Mucosa of stomach (tissue), 1 donor: ENCODE measurements at regions not wholly inside any gene's neighbourhood (a gene's known extent, or its start where the extent isn't known, plus 50 kb on each side); places are given as distances from the start of the nearest gene placed in this dataset.

Source experiments
- H3K27me3 ChIP-seq: one replicate; pipeline ENCODE4 v1.7.0; 2013; ENCODE audit warnings: mild to moderate bottlenecking, low read length; ENCODE audit not compliant: control insufficient read depth, insufficient read depth
- H3K36me3 ChIP-seq: one replicate; pipeline ENCODE4 v1.7.0; 2013; ENCODE audit warnings: low read length; ENCODE audit not compliant: control insufficient read depth, insufficient read depth
- H3K4me1 ChIP-seq: one replicate; pipeline ENCODE4 v1.7.0; 2013; ENCODE audit warnings: mild to moderate bottlenecking, low read length; ENCODE audit not compliant: control insufficient read depth, insufficient read depth
- H3K4me3 ChIP-seq: one replicate; pipeline ENCODE4 v1.7.0; 2013; ENCODE audit warnings: low read length
- H3K9ac ChIP-seq: one replicate; pipeline ENCODE4 v1.7.0; 2013; ENCODE audit warnings: mild to moderate bottlenecking, low read length, moderate library complexity
- H3K9me3 ChIP-seq: one replicate; pipeline ENCODE4 v1.7.0; 2013; ENCODE audit warnings: mild to moderate bottlenecking, low read length, moderate library complexity; ENCODE audit not compliant: control insufficient read depth
- donor health status: Pancreatic carcinoma.

- H3K4me3 ChIP-seq = no peak overlapping the region
- H3K9ac ChIP-seq = no peak overlapping the region
- H3K4me1 ChIP-seq = no peaks in the 10 kb centered on the region
Measured at GRCh38 chr11:21897752-21898151, 295.1 kb upstream of the ANO5 start.

GRCh38 chr11:21908211-21908610 is 284.7 kb upstream of the ANO5 start:
- H3K4me3 ChIP-seq = no peak overlapping the region
- peaks cover 11% of the 10 kb centered on the region for H3K4me1 ChIP-seq
- no peaks in the 10 kb centered on the region for H3K27me3 ChIP-seq
- no peaks in the 10 kb centered on the region for H3K9me3 ChIP-seq
- no peaks in the 10 kb centered on the region for H3K36me3 ChIP-seq
- no peak overlapping the region for H3K9ac ChIP-seq

More at GRCh38 chr11:21897752-21898151, 295.1 kb upstream of the ANO5 start:
- H3K27me3 ChIP-seq = no peaks in the 10 kb centered on the region
- no peaks in the 10 kb centered on the region for H3K36me3 ChIP-seq
- H3K9me3 ChIP-seq = no peaks in the 10 kb centered on the region

GRCh38 chr11:21909145-21909544 is 283.7 kb upstream of the ANO5 start:
- Histone ChIP-seq H3K9me3 (no peaks in the 10 kb centered on the region), H3K4me3 (no peak overlapping the region), H3K9ac (no peak overlapping the region), H3K27me3 (no peaks in the 10 kb centered on the region), H3K36me3 (no peaks in the 10 kb centered on the region), H3K4me1 (peaks cover 11% of the 10 kb centered on the region)

- no peaks in the 10 kb centered on the region for H3K36me3 ChIP-seq
- peaks cover 11% of the 10 kb centered on the region for H3K4me1 ChIP-seq
- H3K27me3 ChIP-seq = no peaks in the 10 kb centered on the region
- H3K9me3 ChIP-seq = no peaks in the 10 kb centered on the region
- H3K4me3 ChIP-seq = no peak overlapping the region
- no peak overlapping the region for H3K9ac ChIP-seq
Measured at GRCh38 chr11:21911061-21911460, 281.8 kb upstream of the ANO5 start.

GRCh38 chr11:21912285-21912684 is 280.6 kb upstream of the ANO5 start:
- H3K27me3 ChIP-seq = no peaks in the 10 kb centered on the region
- H3K36me3 ChIP-seq = no peaks in the 10 kb centered on the region
- no peak overlapping the region for H3K9ac ChIP-seq
- peaks cover 11% of the 10 kb centered on the region for H3K4me1 ChIP-seq
- H3K4me3 ChIP-seq = no peak overlapping the region
- no peaks in the 10 kb centered on the region for H3K9me3 ChIP-seq

GRCh38 chr11:21921151-21921550 is 271.7 kb upstream of the ANO5 start:
- Histone ChIP-seq H3K4me1 (no peaks in the 10 kb centered on the region), H3K9ac (no peak overlapping the region), H3K36me3 (no peaks in the 10 kb centered on the region), H3K27me3 (no peaks in the 10 kb centered on the region), H3K4me3 (no peak overlapping the region), H3K9me3 (no peaks in the 10 kb centered on the region)

GRCh38 chr11:21924262-21924661 is 268.6 kb upstream of the ANO5 start:
- no peaks in the 10 kb centered on the region for H3K36me3 ChIP-seq
- H3K4me3 ChIP-seq = no peak overlapping the region

GRCh38 chr11:21927628-21928027 is 265.3 kb upstream of the ANO5 start:
- no peaks in the 10 kb centered on the region for H3K9me3 ChIP-seq
- H3K9ac ChIP-seq = no peak overlapping the region
- H3K36me3 ChIP-seq = no peaks in the 10 kb centered on the region
- H3K27me3 ChIP-seq = no peaks in the 10 kb centered on the region
- peaks cover 4% of the 10 kb centered on the region for H3K4me1 ChIP-seq
- no peak overlapping the region for H3K4me3 ChIP-seq

More at GRCh38 chr11:21924262-21924661, 268.6 kb upstream of the ANO5 start:
- Histone ChIP-seq H3K9ac (no peak overlapping the region), H3K4me1 (no peaks in the 10 kb centered on the region), H3K27me3 (no peaks in the 10 kb centered on the region), H3K9me3 (no peaks in the 10 kb centered on the region)

- H3K4me3 ChIP-seq = no peak overlapping the region
- no peaks in the 10 kb centered on the region for H3K27me3 ChIP-seq
- peaks cover 4% of the 10 kb centered on the region for H3K4me1 ChIP-seq
- H3K9ac ChIP-seq = no peak overlapping the region
- H3K9me3 ChIP-seq = no peaks in the 10 kb centered on the region
- H3K36me3 ChIP-seq = no peaks in the 10 kb centered on the region
Measured at GRCh38 chr11:21928847-21929246, 264.0 kb upstream of the ANO5 start.

- no peaks in the 10 kb centered on the region for H3K27me3 ChIP-seq
- no peaks in the 10 kb centered on the region for H3K9me3 ChIP-seq
- H3K9ac ChIP-seq = no peak overlapping the region
- peaks cover 4% of the 10 kb centered on the region for H3K4me1 ChIP-seq
- H3K36me3 ChIP-seq = no peaks in the 10 kb centered on the region
- H3K4me3 ChIP-seq = no peak overlapping the region
Measured at GRCh38 chr11:21930408-21930807, 262.5 kb upstream of the ANO5 start.

- no peak overlapping the region for H3K9ac ChIP-seq
- no peaks in the 10 kb centered on the region for H3K27me3 ChIP-seq
- peaks cover 4% of the 10 kb centered on the region for H3K4me1 ChIP-seq
- no peaks in the 10 kb centered on the region for H3K36me3 ChIP-seq
- no peak overlapping the region for H3K4me3 ChIP-seq
- no peaks in the 10 kb centered on the region for H3K9me3 ChIP-seq
Measured at GRCh38 chr11:21931436-21932101, 261.3 kb upstream of the ANO5 start.

GRCh38 chr11:21933095-21933494 is 259.8 kb upstream of the ANO5 start:
- Histone ChIP-seq H3K4me3 (no peak overlapping the region), H3K27me3 (no peaks in the 10 kb centered on the region), H3K4me1 (peaks cover 4% of the 10 kb centered on the region), H3K36me3 (no peaks in the 10 kb centered on the region), H3K9me3 (no peaks in the 10 kb centered on the region), H3K9ac (no peak overlapping the region)

GRCh38 chr11:21944577-21944976 is 248.3 kb upstream of the ANO5 start:
- H3K36me3 ChIP-seq = no peaks in the 10 kb centered on the region
- peaks cover 6% of the 10 kb centered on the region for H3K4me1 ChIP-seq
- no peak overlapping the region for H3K9ac ChIP-seq
- no peaks in the 10 kb centered on the region for H3K27me3 ChIP-seq
- H3K4me3 ChIP-seq = no peak overlapping the region
- H3K9me3 ChIP-seq = no peaks in the 10 kb centered on the region
